ENCODE measurements at regions not wholly inside any gene's neighbourhood (a gene's known extent, or its start where the extent isn't known, plus 50 kb on each side); places are given as distances from the start of the nearest gene placed in this dataset.

DNA sequence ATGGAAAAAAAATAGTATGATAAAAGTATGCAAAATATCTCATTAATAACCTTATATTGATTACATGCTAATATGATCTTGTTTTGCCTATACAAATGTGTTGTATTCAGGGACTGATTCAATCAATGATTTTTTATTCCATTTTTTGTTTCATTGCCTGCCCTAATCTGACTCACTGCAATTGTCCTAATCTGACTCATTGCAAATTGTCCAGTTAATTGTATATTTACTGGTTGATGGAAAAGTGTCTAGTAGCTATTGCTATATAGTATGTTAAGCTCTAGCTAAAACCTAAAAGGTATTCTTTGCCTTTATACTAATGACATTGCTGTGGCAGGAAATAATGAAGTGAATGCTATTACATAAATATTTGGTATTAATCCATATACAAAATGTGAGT, 728.9 kb upstream of the ZP4 start:
- H3K36me3 ChIP-seq (ENCODE audit: low read length), result no peaks in the 10 kb centered on the region
- no peak overlapping the region for H3K27ac ChIP-seq (ENCODE audit: low read depth, low read length)
- H2AFZ ChIP-seq (ENCODE audit: low read depth, low read length, severe bottlenecking), result no peak overlapping the region
- no peaks in the 10 kb centered on the region for H3F3A ChIP-seq (ENCODE audit: insufficient read depth)
- H3K9me2 ChIP-seq (replicated peaks; ENCODE audit: insufficient read depth, low read length), result no peaks in the 10 kb centered on the region
- no peak overlapping the region for H3K4me3 ChIP-seq (ENCODE audit: insufficient read depth, low read length, poor library complexity, severe bottlenecking)
- no peaks in the 10 kb centered on the region for H3K9me3 ChIP-seq (ENCODE audit: insufficient read depth, low read length)
- no peaks in the 10 kb centered on the region for H3K27me3 ChIP-seq (ENCODE audit: low read length)
- H3K4me2 ChIP-seq (ENCODE audit: low read depth, low read length, poor library complexity, severe bottlenecking), result no peak overlapping the region
- H4K20me1 ChIP-seq (ENCODE audit: low read depth, low read length), result no peaks in the 10 kb centered on the region
- H3K9ac ChIP-seq (ENCODE audit: low read length), result no peak overlapping the region
- H3K79me2 ChIP-seq (ENCODE audit: insufficient read depth, low read length), result no peaks in the 10 kb centered on the region
- TF ChIP-seq, protein P1, sequence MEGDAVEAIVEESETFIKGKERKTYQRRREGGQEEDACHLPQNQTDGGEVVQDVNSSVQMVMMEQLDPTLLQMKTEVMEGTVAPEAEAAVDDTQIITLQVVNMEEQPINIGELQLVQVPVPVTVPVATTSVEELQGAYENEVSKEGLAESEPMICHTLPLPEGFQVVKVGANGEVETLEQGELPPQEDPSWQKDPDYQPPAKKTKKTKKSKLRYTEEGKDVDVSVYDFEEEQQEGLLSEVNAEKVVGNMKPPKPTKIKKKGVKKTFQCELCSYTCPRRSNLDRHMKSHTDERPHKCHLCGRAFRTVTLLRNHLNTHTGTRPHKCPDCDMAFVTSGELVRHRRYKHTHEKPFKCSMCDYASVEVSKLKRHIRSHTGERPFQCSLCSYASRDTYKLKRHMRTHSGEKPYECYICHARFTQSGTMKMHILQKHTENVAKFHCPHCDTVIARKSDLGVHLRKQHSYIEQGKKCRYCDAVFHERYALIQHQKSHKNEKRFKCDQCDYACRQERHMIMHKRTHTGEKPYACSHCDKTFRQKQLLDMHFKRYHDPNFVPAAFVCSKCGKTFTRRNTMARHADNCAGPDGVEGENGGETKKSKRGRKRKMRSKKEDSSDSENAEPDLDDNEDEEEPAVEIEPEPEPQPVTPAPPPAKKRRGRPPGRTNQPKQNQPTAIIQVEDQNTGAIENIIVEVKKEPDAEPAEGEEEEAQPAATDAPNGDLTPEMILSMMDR (IDR thresholded peaks at IDR 0.05; ENCODE audit: insufficient read depth, low read length, poor library complexity, severe bottlenecking), result no peak
- no peak for TF ChIP-seq EZH2phosphoT487 (conservative IDR thresholded peaks at IDR 0.05; ENCODE audit: low read length)

DNA sequence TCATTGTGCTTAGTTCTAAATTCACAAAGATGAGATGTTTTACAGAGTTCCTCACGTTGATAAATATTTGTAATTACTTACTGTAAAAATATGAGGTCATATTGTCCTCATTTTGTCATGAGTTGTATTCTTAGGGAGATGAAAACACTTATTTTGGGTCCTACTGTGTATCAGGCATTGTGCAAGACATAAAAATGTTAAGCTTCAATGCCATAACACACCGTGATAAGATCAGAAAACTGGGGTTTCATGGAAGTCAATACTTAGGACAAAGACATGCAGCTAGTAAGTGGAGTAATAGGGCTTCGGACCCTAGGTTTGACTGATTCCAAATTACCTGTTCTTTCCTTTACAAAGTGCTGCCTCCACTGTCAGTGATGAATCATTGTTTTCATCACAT, 720.7 kb upstream of the ZP4 start:
- H3K9me2 ChIP-seq (replicated peaks; ENCODE audit: insufficient read depth, low read length), result no peaks in the 10 kb centered on the region
- no peak overlapping the region for H3K4me2 ChIP-seq (ENCODE audit: low read depth, low read length, poor library complexity, severe bottlenecking)
- no peak overlapping the region for H2AFZ ChIP-seq (ENCODE audit: low read depth, low read length, severe bottlenecking)
- no peaks in the 10 kb centered on the region for H4K20me1 ChIP-seq (ENCODE audit: low read depth, low read length)
- H3K36me3 ChIP-seq (ENCODE audit: low read length), result no peaks in the 10 kb centered on the region
- no peaks in the 10 kb centered on the region for H3F3A ChIP-seq (ENCODE audit: insufficient read depth)
- TF ChIP-seq, protein P1 (IDR thresholded peaks at IDR 0.05; ENCODE audit: insufficient read depth, low read length, poor library complexity, severe bottlenecking), result no peak
- no peak for TF ChIP-seq EZH2phosphoT487 (conservative IDR thresholded peaks at IDR 0.05; ENCODE audit: low read length)
- H3K79me2 ChIP-seq (ENCODE audit: insufficient read depth, low read length), result no peaks in the 10 kb centered on the region
- no peak overlapping the region for H3K9ac ChIP-seq (ENCODE audit: low read length)
- no peaks in the 10 kb centered on the region for H3K27me3 ChIP-seq (ENCODE audit: low read length)
- no peak overlapping the region for H3K4me3 ChIP-seq (ENCODE audit: insufficient read depth, low read length, poor library complexity, severe bottlenecking)
- no peaks in the 10 kb centered on the region for H3K9me3 ChIP-seq (ENCODE audit: insufficient read depth, low read length)
- H3K27ac ChIP-seq (ENCODE audit: low read depth, low read length), result no peak overlapping the region

DNA sequence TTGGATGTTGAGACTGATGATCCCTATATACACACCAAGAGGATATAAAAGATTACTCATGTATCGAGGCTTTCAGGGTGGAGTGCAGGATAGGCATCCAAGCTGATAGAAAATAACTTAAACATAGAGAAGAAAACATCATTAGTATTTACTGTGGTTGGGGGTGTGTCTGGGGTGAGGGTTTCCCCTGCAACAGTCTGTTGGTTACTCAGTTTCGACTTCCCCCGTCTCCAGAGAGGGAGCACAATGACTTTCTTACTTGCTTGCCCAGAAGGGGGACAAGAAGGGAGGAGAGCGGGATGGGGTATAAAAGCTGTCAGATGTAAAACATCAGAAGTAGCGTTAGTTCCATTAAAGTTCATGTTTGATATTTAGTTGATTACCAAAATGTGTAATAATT, 717.4 kb upstream of the ZP4 start:
- no peaks in the 10 kb centered on the region for H3K9me2 ChIP-seq (replicated peaks; ENCODE audit: insufficient read depth, low read length)
- no peak overlapping the region for H3K4me2 ChIP-seq (ENCODE audit: low read depth, low read length, poor library complexity, severe bottlenecking)
- no peaks in the 10 kb centered on the region for H3K9me3 ChIP-seq (ENCODE audit: insufficient read depth, low read length)
- H3K27me3 ChIP-seq (ENCODE audit: low read length), result no peaks in the 10 kb centered on the region
- no peaks in the 10 kb centered on the region for H3K79me2 ChIP-seq (ENCODE audit: insufficient read depth, low read length)
- no peak overlapping the region for H3K9ac ChIP-seq (ENCODE audit: low read length)
- TF ChIP-seq EZH2phosphoT487 (conservative IDR thresholded peaks at IDR 0.05; ENCODE audit: low read length), result no peak
- TF ChIP-seq, protein P1 (IDR thresholded peaks at IDR 0.05; ENCODE audit: insufficient read depth, low read length, poor library complexity, severe bottlenecking), result no peak
- no peaks in the 10 kb centered on the region for H4K20me1 ChIP-seq (ENCODE audit: low read depth, low read length)
- H3K36me3 ChIP-seq (ENCODE audit: low read length), result no peaks in the 10 kb centered on the region
- no peak overlapping the region for H3K4me3 ChIP-seq (ENCODE audit: insufficient read depth, low read length, poor library complexity, severe bottlenecking)
- H3F3A ChIP-seq (ENCODE audit: insufficient read depth), result no peaks in the 10 kb centered on the region
- H3K27ac ChIP-seq (ENCODE audit: low read depth, low read length), result no peak overlapping the region
- no peak overlapping the region for H2AFZ ChIP-seq (ENCODE audit: low read depth, low read length, severe bottlenecking)

DNA sequence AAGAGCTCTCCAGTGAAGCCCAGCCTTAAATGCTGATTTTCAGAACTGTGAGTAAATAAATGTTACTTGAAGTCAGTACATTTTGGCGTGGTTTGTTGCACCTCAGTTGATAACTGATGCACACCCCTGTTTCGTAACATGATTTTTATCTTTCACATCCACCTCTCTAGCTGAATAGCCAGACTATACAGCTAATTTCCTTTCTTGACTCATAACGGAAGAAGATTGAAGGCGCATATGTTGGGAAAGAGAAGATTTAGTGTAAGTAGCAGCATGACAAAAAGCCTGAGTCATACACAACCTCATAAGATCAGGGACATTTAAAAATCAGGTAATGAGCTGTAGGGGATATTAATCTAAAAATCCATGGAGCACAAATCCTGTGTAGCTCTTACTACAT, 716.2 kb upstream of the ZP4 start:
- H3K4me2 ChIP-seq (ENCODE audit: low read depth, low read length, poor library complexity, severe bottlenecking), result no peak overlapping the region
- H3K9me2 ChIP-seq (replicated peaks; ENCODE audit: insufficient read depth, low read length), result no peaks in the 10 kb centered on the region
- no peaks in the 10 kb centered on the region for H4K20me1 ChIP-seq (ENCODE audit: low read depth, low read length)
- H3K27ac ChIP-seq (ENCODE audit: low read depth, low read length), result no peak overlapping the region
- no peak overlapping the region for H3K4me3 ChIP-seq (ENCODE audit: insufficient read depth, low read length, poor library complexity, severe bottlenecking)
- no peaks in the 10 kb centered on the region for H3K36me3 ChIP-seq (ENCODE audit: low read length)
- H3K79me2 ChIP-seq (ENCODE audit: insufficient read depth, low read length), result no peaks in the 10 kb centered on the region
- no peak overlapping the region for H3K9ac ChIP-seq (ENCODE audit: low read length)
- no peak overlapping the region for H2AFZ ChIP-seq (ENCODE audit: low read depth, low read length, severe bottlenecking)
- H3F3A ChIP-seq (ENCODE audit: insufficient read depth), result no peaks in the 10 kb centered on the region
- H3K9me3 ChIP-seq (ENCODE audit: insufficient read depth, low read length), result no peaks in the 10 kb centered on the region
- no peak for TF ChIP-seq EZH2phosphoT487 (conservative IDR thresholded peaks at IDR 0.05; ENCODE audit: low read length)
- TF ChIP-seq, protein P1 (IDR thresholded peaks at IDR 0.05; ENCODE audit: insufficient read depth, low read length, poor library complexity, severe bottlenecking), result no peak
- no peaks in the 10 kb centered on the region for H3K27me3 ChIP-seq (ENCODE audit: low read length)
